ENCODE measurements at regions not wholly inside any gene's neighbourhood (a gene's known extent, or its start where the extent isn't known, plus 50 kb on each side); places are given as distances from the start of the nearest gene placed in this dataset.

- DNase-seq (ENCODE audit: low read depth in 2 of 2): no peak
These were observed 833.6 kb upstream of the AGA start for GRCh38 chr4:178275671-178276360.

- no peak for DNase-seq (ENCODE audit: low read depth in 2 of 2)
These were observed 838.1 kb upstream of the AGA start for GRCh38 chr4:178280362-178280761.

DNA sequence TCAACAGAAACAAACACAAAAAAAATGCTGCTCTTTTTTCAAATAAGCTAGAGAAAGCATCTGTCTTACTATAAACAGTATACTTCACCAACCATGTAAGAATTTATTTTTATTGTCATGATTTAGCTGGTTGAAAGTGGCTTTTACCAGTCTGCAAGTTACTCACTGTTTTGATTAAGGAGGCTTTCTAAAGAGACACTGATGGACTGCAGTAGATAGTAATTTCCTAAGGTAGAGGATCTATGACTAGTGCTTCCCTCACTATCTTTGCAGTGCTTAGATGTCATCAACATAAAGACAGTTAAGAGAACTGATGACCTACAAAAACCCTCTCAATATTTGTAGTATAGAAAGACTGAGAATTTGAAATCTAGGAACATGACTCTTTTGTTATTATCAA is 846.2 kb upstream of the AGA start:
- DNase-seq (ENCODE audit: low read depth in 2 of 2): no peak

DNA sequence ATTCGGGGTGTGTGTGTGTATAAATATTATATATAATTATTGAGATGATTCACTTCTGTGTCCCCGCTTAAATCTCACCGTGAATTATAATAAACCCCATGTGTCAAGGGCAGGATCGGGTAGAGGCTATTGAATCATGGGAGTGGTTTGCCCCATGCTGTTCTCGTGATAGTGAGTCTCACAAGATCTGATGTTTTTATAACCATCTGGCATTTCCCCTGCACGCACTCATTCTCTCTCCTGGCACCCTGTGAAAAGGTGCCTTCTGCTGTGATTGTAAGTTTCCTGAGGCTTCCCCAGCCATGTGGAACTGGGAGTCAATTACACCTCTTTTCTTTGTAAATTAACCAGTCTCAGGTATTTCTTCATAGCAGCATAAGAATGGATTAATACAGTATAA is 851.4 kb upstream of the AGA start:
- no peak for DNase-seq (ENCODE audit: low read depth in 2 of 2)

DNA sequence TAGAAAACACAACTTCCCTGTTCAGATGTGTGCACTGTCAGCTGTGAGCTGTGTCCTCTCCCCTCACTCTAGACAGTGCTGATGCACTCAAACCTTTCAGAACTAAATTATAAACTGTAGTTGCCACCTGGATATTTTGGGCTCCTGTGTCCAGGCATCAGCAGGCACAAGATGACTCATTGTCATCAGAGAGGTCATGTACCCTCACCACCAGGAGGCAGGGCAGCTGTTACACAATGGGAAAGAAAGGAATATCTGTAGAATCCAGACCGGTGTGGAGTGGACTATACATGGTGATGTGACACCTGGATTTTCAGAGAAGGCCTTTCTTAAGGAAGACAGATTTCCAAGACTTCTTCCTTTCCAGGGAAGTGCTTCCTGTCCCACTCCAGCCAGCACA is 854.4 kb upstream of the AGA start:
- no peak for DNase-seq (ENCODE audit: low read depth in 2 of 2)

- DNase-seq (ENCODE audit: low read depth in 2 of 2): no peak
These were observed 864.3 kb upstream of the AGA start for GRCh38 chr4:178306565-178306964.

- no peak for DNase-seq (ENCODE audit: low read depth in 2 of 2)
These were observed 867.7 kb upstream of the AGA start for GRCh38 chr4:178309890-178310289.

DNA sequence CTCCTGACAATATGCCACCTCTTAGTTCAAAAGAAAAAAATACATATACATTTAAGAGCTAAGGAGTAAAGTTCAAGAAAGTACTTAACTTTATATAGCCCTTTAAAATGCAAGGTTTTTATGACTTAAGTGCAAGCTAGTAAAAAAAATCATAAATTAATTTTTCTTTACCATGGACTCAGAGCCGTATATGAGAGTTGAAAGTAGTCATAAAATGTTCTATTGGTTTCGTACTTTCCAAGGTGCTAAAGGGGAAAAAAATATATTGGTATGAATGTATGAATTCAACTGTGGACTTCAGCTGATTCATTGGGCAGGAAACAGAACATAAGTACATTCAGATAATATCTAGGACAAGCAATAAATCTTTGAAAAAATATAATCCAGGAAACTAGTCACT is 869.8 kb upstream of the AGA start:
- no peak for DNase-seq (ENCODE audit: low read depth in 2 of 2)

DNA sequence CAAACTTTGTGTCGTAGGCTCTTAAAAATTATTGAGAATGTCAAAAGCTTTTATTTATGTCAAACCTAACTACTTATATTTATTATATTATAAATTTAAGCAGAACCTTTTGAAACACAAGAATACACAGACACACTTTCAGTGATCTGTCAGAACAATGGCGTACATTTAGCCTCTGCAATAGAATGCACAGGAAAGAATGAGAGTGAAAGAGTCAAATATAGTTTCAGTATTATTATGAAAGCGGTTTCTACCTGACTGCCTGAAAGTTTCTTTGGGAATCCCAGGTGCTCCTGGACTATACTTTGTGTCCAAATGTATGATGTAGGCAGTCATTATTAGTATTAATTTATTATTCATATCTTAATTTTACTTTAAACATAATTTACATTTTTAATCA is 872.0 kb upstream of the AGA start:
- DNase-seq (ENCODE audit: low read depth in 2 of 2): no peak

- DNase-seq (ENCODE audit: low read depth in 2 of 2): no peak
These were observed 874.0 kb upstream of the AGA start for GRCh38 chr4:178316211-178316610.

- DNase-seq (ENCODE audit: low read depth in 2 of 2): no peak
These were observed 877.8 kb upstream of the AGA start for GRCh38 chr4:178320003-178320402.

DNA sequence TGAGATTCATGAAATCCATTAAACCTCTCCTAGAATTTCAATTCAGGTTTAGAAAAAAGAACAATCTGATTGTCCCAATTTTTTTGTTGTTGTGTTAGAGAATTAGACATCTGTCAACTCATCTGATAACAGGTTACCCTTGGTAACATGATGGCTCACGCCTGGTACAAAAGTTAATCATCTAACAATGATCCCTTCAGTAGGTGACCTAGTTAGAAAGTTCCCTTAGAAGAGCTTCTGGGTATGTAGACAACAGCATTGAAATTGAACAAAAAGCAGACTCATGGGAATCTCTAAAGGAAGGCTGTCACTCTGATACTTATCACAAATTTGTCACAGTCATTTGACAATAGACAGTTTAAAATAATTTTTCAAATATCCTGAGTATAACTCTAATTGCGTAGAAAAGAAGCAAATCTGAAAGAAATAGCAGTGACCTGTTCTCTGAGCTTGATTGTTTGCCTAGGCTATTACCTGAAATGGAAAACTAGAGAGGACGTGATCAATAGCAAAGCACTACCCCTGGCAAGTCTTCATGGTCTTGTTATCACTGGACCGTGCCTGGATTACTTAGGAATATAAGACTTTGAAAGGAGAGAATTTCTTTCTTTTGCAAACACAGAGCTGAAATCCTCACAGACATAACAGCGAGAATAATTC is 880.4 kb upstream of the AGA start:
- DNase-seq (ENCODE audit: low read depth in 2 of 2): no peak

DNA sequence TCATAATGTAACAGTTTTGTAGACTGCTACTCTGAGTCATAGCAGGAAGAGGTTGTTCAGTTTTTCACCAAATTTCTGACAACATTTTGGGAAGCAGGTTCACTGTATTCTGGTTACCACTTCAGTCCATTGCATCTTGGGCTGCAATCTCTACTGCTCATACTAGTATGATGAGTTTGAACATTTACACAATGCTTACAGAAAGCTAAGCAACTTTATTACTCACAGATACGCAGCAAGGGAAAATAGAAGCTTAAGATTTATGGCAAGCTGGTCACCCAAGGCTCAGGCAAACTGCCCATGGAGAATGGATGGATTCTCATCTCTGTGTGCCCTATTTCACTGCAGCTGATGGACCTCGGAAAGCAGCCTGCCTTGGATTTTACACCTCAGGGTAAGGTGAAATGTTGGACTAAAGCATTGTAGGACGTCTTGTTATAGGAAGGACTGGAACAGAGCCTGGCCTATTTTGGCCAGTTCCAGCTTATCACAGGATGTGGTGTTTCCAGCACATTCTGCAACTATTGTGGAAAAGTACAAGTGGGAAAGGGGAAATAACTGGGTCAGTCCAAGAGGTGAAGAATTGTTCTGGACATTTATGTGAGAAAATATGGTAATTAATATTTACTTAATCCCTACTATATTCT is 887.1 kb upstream of the AGA start:
- DNase-seq (ENCODE audit: low read depth in 2 of 2): no peak

DNA sequence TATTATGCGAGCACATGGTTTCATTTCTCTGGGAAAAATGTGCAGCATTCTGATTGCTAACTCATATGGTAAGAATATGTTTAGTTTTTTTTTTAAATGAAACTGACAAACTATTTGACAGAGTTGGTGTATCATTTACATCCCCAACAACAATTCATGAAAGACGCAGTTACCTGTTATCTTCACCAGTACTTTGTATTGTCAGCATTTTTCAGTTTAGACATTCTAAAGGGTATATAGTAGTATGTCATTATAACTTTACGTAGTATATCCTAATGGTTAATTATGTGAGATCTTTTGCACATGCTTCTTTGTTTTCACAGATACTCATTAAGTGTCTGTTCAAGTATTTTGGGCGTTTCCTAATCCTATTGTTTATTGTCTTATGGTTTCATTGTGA is 891.1 kb upstream of the AGA start:
- DNase-seq (ENCODE audit: low read depth in 2 of 2): no peak

- DNase-seq (ENCODE audit: low read depth in 2 of 2): no peak
These were observed 897.5 kb upstream of the AGA start for GRCh38 chr4:178339769-178340168.

DNA sequence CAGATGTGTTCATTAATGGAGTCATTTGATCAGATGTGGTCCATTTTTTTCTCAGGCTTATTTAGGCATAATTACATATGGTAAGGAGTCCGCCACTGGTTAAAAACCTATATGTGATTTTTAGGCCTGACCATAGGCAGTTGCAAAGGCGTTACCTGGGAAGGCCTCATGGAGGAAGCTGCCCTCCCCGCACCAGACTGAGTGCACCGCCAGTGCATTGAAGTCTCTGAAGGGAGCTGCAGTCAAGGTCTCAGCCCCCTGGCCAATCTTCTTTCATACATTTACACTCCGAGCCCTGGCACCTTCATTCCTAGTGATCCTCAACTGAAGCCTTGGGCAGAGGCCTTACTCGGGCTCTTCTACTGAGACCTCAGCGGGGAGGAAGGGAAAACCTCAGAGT is 898.2 kb upstream of the AGA start:
- no peak for DNase-seq (ENCODE audit: low read depth in 2 of 2)

DNA sequence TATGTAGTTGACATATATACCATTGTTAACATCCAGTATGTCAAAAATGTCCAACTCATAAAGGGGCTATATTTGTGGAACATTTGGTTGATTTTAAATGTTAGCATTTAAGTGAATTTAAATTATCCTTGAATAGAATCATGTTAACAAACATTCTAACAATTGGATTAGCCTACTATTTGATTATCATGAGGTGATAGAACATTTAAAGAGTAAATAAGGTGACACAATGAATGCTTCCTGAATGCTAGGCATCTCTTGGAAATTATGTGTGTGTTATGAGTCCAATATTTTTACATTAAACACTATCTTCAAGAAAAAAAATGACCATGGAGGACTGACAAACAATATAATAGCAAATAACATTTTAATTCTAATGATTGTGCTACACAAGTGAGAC is 901.9 kb upstream of the AGA start:
- DNase-seq (ENCODE audit: low read depth in 2 of 2): no peak

DNA sequence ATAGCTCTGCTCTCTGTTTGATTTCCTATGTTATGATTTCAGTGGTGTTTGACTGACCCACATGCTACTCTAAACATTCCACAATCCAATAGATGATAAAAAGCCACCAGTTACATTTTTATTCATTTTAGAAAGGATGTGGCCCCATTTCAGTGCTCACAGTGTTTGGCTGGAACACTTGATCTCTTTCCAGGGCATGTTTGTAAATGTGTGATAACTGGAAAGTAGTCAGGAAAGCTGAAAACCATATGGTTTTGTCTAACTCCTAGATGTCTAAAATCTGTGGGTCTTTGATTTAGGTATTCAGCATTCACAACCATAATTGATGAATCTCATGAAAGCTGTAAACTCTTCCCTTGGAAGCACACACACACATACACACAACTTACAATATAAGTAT is 904.9 kb upstream of the AGA start:
- DNase-seq (ENCODE audit: low read depth in 2 of 2): no peak

GRCh38 chr4:178349601-178350000 is 907.4 kb upstream of the AGA start:
- DNase-seq (ENCODE audit: low read depth in 2 of 2): no peak

- no peak for DNase-seq (ENCODE audit: low read depth in 2 of 2)
These were observed 908.9 kb upstream of the AGA start for GRCh38 chr4:178351185-178351584.

DNA sequence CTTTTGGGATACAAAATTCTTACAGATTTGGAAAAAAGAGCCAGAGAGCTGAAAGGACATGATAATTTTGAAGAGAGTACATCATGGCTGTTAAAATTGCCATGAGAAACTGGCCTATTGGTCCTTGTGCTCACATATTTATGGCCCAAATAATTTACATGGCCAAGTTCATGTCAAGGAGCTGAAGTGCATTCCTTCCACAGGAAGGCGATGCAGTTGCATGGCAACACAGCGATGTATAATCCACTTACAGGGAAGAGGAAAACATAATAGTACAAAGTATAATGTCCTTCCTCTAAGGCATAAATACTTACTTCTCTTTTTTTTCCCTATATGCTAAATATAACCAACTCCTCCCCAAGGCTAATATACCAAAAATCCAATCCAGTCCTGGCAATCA is 914.5 kb upstream of the AGA start:
- DNase-seq (ENCODE audit: low read depth in 2 of 2): no peak

DNA sequence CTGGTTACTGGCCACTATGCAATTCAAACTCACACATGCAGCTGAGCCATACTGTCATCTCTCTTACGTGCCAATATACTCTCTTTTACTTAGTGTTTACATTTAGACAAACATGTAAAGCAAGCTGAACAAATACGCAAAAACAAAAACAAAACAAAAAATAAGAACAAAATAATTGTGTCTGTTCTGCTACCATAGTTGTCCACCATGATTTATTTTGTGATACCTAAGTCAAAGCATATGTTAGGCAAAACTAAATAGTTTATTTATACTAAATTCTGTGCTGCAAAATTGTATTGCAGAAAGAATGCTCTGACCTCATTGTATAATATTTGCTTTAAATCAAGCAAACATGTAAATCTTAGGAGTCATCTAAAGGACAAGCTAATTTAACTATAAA is 943.2 kb upstream of the AGA start:
- DNase-seq (ENCODE audit: low read depth in 2 of 2): no peak

DNA sequence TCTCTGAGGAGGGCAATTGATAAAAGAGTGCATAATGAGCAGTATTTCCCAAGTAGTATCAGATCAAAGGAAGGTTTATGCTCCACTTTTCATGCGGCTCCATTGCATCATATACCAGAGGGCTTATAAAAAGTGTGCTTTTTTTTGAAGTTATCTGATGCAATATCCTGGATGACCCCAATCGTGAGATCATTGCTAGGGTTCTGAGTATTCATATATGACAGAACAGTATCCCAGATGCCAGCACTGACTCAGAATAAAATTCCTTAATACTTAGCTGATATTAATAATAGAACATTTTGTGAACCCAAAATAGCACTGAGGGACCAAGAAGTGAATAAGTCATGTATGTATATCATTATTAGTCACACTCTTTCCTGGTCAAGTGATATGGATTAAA is 945.5 kb upstream of the AGA start:
- no peak for DNase-seq (ENCODE audit: low read depth in 2 of 2)
